ENCODE measurements at regions not wholly inside any gene's neighbourhood (a gene's known extent, or its start where the extent isn't known, plus 50 kb on each side); places are given as distances from the start of the nearest gene placed in this dataset.

- TF ChIP-seq GATA3 (IDR thresholded peaks at IDR 0.05; ENCODE audit: low read depth, low read length), result no peak
- no peak for TF ChIP-seq GATA2 (IDR thresholded peaks at IDR 0.05; ENCODE audit: low read depth, low read length)
These were observed 53.3 kb downstream of the C7orf25 start for GRCh38 chr7:42858570-42858969.

GRCh38 chr7:42856605-42856987 lies 55.3 kb downstream of the C7orf25 start:
- TF ChIP-seq GATA2 (IDR thresholded peaks at IDR 0.05; ENCODE audit: low read depth, low read length) (no peak), GATA3 (IDR thresholded peaks at IDR 0.05; ENCODE audit: low read depth, low read length) (no peak)

- TF ChIP-seq GATA2 (IDR thresholded peaks at IDR 0.05; ENCODE audit: low read depth, low read length) (no peak), GATA3 (IDR thresholded peaks at IDR 0.05; ENCODE audit: low read depth, low read length) (no peak)
These were observed 57.2 kb downstream of the C7orf25 start for GRCh38 chr7:42854571-42855118.

GRCh38 chr7:42852531-42852930 lies 59.3 kb downstream of the C7orf25 start:
- TF ChIP-seq GATA2 (IDR thresholded peaks at IDR 0.05; ENCODE audit: low read depth, low read length) (no peak), GATA3 (IDR thresholded peaks at IDR 0.05; ENCODE audit: low read depth, low read length) (no peak)

- TF ChIP-seq GATA3 (IDR thresholded peaks at IDR 0.05; ENCODE audit: low read depth, low read length) (no peak), GATA2 (IDR thresholded peaks at IDR 0.05; ENCODE audit: low read depth, low read length) (no peak)
These were observed 68.6 kb downstream of the C7orf25 start for GRCh38 chr7:42843205-42843800.

- TF ChIP-seq GATA2 (IDR thresholded peaks at IDR 0.05; ENCODE audit: low read depth, low read length) (no peak), GATA3 (IDR thresholded peaks at IDR 0.05; ENCODE audit: low read depth, low read length) (no peak)
These were observed 77.2 kb downstream of the C7orf25 start for GRCh38 chr7:42834676-42835075.

- TF ChIP-seq GATA3 (IDR thresholded peaks at IDR 0.05; ENCODE audit: low read depth, low read length) (no peak), GATA2 (IDR thresholded peaks at IDR 0.05; ENCODE audit: low read depth, low read length) (no peak)
These were observed 78.5 kb downstream of the C7orf25 start for GRCh38 chr7:42833411-42833810.

GRCh38 chr7:42832667-42833066 lies 79.2 kb downstream of the C7orf25 start:
- TF ChIP-seq GATA3 (IDR thresholded peaks at IDR 0.05; ENCODE audit: low read depth, low read length) (no peak), GATA2 (IDR thresholded peaks at IDR 0.05; ENCODE audit: low read depth, low read length) (no peak)

GRCh38 chr7:42831718-42832522 lies 80.0 kb downstream of the C7orf25 start:
- TF ChIP-seq GATA2 (IDR thresholded peaks at IDR 0.05; ENCODE audit: low read depth, low read length) (no peak), GATA3 (IDR thresholded peaks at IDR 0.05; ENCODE audit: low read depth, low read length) (no peak)

GRCh38 chr7:42831006-42831717 lies 80.7 kb downstream of the C7orf25 start:
- TF ChIP-seq GATA2 (IDR thresholded peaks at IDR 0.05; ENCODE audit: low read depth, low read length) (no peak), GATA3 (IDR thresholded peaks at IDR 0.05; ENCODE audit: low read depth, low read length) (no peak)

- TF ChIP-seq GATA3 (IDR thresholded peaks at IDR 0.05; ENCODE audit: low read depth, low read length), result no peak
- TF ChIP-seq GATA2 (IDR thresholded peaks at IDR 0.05; ENCODE audit: low read depth, low read length), result no peak
These were observed 99.1 kb downstream of the C7orf25 start for GRCh38 chr7:42812779-42813178.

- TF ChIP-seq GATA3 (IDR thresholded peaks at IDR 0.05; ENCODE audit: low read depth, low read length) (no peak), GATA2 (IDR thresholded peaks at IDR 0.05; ENCODE audit: low read depth, low read length) (no peak)
These were observed 106.3 kb downstream of the C7orf25 start for GRCh38 chr7:42805601-42806000.

- TF ChIP-seq GATA2 (IDR thresholded peaks at IDR 0.05; ENCODE audit: low read depth, low read length), result no peak
- no peak for TF ChIP-seq GATA3 (IDR thresholded peaks at IDR 0.05; ENCODE audit: low read depth, low read length)
These were observed 117.2 kb downstream of the C7orf25 start for GRCh38 chr7:42794673-42795072.

- TF ChIP-seq GATA2 (IDR thresholded peaks at IDR 0.05; ENCODE audit: low read depth, low read length) (no peak), GATA3 (IDR thresholded peaks at IDR 0.05; ENCODE audit: low read depth, low read length) (no peak)
These were observed 119.0 kb downstream of the C7orf25 start for GRCh38 chr7:42792841-42793240.

Measured in SH-SY5Y (cell line).